GM12878 (cell line): ENCODE measurements at regions not wholly inside any gene's neighbourhood (a gene's known extent, or its start where the extent isn't known, plus 50 kb on each side); places are given as distances from the start of the nearest gene placed in this dataset.

Source experiments
- ATAC-seq: fragments of 200-7000 bp; cut with Tn5 transposase; 3 replicates; pipeline ENCODE4 v1.9.1; 2020; ENCODE audit warnings: mild to moderate bottlenecking, moderate library complexity
- BruUV-seq: library from RNA; stranded (reverse); fragments of 400-500 nt; replicated peaks from 2 replicates; lab custom pipeline; 2021; lab: Mats Ljungman, UMichigan
- CTCF ChIA-PET: fragments of 300-600 bp; sonication (Branson Sonifier 250); formaldehyde crosslinking; extraction: SDS; loops from one replicate; lab custom pipeline; 2021; ENCODE audit warnings: inconsistent platforms; lab: Yijun Ruan, JAX
- POLR2A ChIA-PET: fragments of 350-600 bp; formaldehyde crosslinking; extraction: SDS; loops from one replicate; lab custom pipeline; 2021; ENCODE audit warnings: inconsistent platforms; lab: Charles Lee
- RAD21 ChIA-PET: fragments of 300-600 bp; sonication (Branson Sonifier 250); formaldehyde crosslinking; loops from one replicate; lab custom pipeline; 2023; ENCODE audit warnings: antibody characterized with exemption; ENCODE audit not compliant: unreplicated experiment; lab: Charles Lee
- SMC1A ChIA-PET: fragments of 300-600 bp; sonication (Branson Sonifier 250); formaldehyde crosslinking; loops from one replicate; lab custom pipeline; 2023; ENCODE audit not compliant: unreplicated experiment, uncharacterized antibody; lab: Charles Lee
- DNase-seq: peaks from one replicate; pipeline ENCODE4 v3.0.0-alpha.2; 2011; ENCODE audit warnings: low read depth, low spot score
- FAIRE-seq: peaks from 3 replicates; lab custom pipeline; 2011; peaks lifted over from hg19 to GRCh38; lab: Jason Lieb, UNC
- H2AFZ ChIP-seq: 2 replicates; pipeline ENCODE4 v1.6.0; 2011; ENCODE audit warnings: low read depth, low read length, control low read depth; ENCODE audit not compliant: control insufficient read depth
- H3K27ac ChIP-seq: 2 replicates; pipeline ENCODE4 v1.5.1; 2011; ENCODE audit warnings: control low read depth; ENCODE audit not compliant: control insufficient read depth, insufficient read depth
- H3K27me3 ChIP-seq, 2 experiments: replicated peaks in 1 of 2; 2 replicates each; pipeline versions ENCODE4 v1.6.0 to v1.6.1; 2011; ENCODE audit warnings: low read length in 1 of 2; ENCODE audit not compliant: control insufficient read depth in 2 of 2, insufficient read depth in 2 of 2
- H3K36me3 ChIP-seq, 2 experiments: 2 replicates each; pipeline ENCODE4 v1.5.1; 2011; ENCODE audit warnings: low read length in 1 of 2; ENCODE audit not compliant: control insufficient read depth in 2 of 2, insufficient read depth in 2 of 2
- H3K4me1 ChIP-seq: 2 replicates; pipeline ENCODE4 v1.6.1; 2011; ENCODE audit warnings: mild to moderate bottlenecking, low read length, moderate library complexity, mixed read lengths; ENCODE audit not compliant: control insufficient read depth, insufficient read depth
- H3K4me2 ChIP-seq: 2 replicates; pipeline ENCODE4 v1.6.0; 2011; ENCODE audit warnings: control low read depth; ENCODE audit not compliant: control insufficient read depth, insufficient read depth
- H3K4me3 ChIP-seq: fragments of 200-600 bp; sonication (generic); 2 replicates; pipeline ENCODE4 v1.5.1; 2016
- H3K79me2 ChIP-seq: 2 replicates; pipeline ENCODE4 v1.6.0; 2011; ENCODE audit warnings: low read length; ENCODE audit not compliant: control insufficient read depth, insufficient read depth
- H3K9ac ChIP-seq: 2 replicates; pipeline ENCODE4 v1.8.0; 2011; ENCODE audit warnings: low read length, control low read depth, mixed read lengths; ENCODE audit not compliant: control insufficient read depth, insufficient read depth
- H3K9me3 ChIP-seq: replicated peaks from 3 replicates; pipeline ENCODE4 v1.5.1; 2011; ENCODE audit warnings: mild to moderate bottlenecking, low read length; ENCODE audit not compliant: control insufficient read depth, insufficient read depth
- H4K20me1 ChIP-seq: 2 replicates; pipeline ENCODE4 v1.6.0; 2011; ENCODE audit not compliant: control insufficient read depth, insufficient read depth
- CBFB ChIP-seq: IDR thresholded peaks from 2 replicates; pipeline ENCODE4 v1.6.1; 2016; ENCODE audit warnings: antibody characterized with exemption, low read depth
- CBX5 ChIP-seq: sonication (generic); IDR thresholded peaks from 2 replicates; pipeline ENCODE4 v1.6.1; 2016; ENCODE audit warnings: low read depth, moderate library complexity, mild to moderate bottlenecking, inconsistent platforms
- CEBPB ChIP-seq, 2 experiments: fragments of 150-350 bp in 1 of 2; IDR thresholded peaks; 2 replicates each; pipeline ENCODE4 v1.6.1; 2012 to 2014; ENCODE audit warnings: low read depth in 2 of 2, low read length in 2 of 2, borderline replicate concordance in 1 of 2, inconsistent platforms in 1 of 2
- CHD1 ChIP-seq: IDR thresholded peaks from 2 replicates; pipeline ENCODE4 v1.6.1; 2012; ENCODE audit warnings: low read depth, low read length, improper control_type of control experiment
- DPF2 ChIP-seq: fragments of 450-650 bp; IDR thresholded peaks from 2 replicates; pipeline ENCODE4 v1.6.1; 2017; ENCODE audit warnings: mild to moderate bottlenecking
- MXI1 ChIP-seq: fragments of 150-350 bp; IDR thresholded peaks from 2 replicates; pipeline ENCODE4 v1.6.1; 2011; ENCODE audit warnings: low read depth, mild to moderate bottlenecking, inconsistent platforms, low read length, improper control_type of control experiment
- NKRF ChIP-seq: fragments of 450-650 bp; conservative IDR thresholded peaks from 2 replicates; pipeline ENCODE4 v1.6.1; 2017; ENCODE audit warnings: mild to moderate bottlenecking, moderate library complexity
- POLR2A ChIP-seq: IDR thresholded peaks from 2 replicates; pipeline ENCODE4 v1.6.1; 2011; ENCODE audit warnings: low read depth, mild to moderate bottlenecking, low read length
- POLR2AphosphoS5 ChIP-seq: IDR thresholded peaks from 2 replicates; pipeline ENCODE4 v1.6.1; 2011; ENCODE audit warnings: mild to moderate bottlenecking, low read length, inconsistent platforms
- RB1 ChIP-seq: fragments of 450-650 bp; formaldehyde crosslinking; IDR thresholded peaks from 2 replicates; pipeline ENCODE4 v1.6.1; 2017; ENCODE audit warnings: mild to moderate bottlenecking, borderline replicate concordance
- SMAD5 ChIP-seq: IDR thresholded peaks from 2 replicates; pipeline ENCODE4 v1.6.1; 2016; ENCODE audit warnings: antibody characterized with exemption, low read depth
- SREBF2 ChIP-seq: IDR thresholded peaks from 2 replicates; pipeline ENCODE4 v1.6.1; 2012; ENCODE audit warnings: mild to moderate bottlenecking, low read length
- TBL1XR1 ChIP-seq: IDR thresholded peaks from 2 replicates; pipeline ENCODE4 v1.6.1; 2012; ENCODE audit warnings: low read depth, low read length, improper control_type of control experiment
- WRNIP1 ChIP-seq: IDR thresholded peaks from 2 replicates; pipeline ENCODE4 v1.6.1; 2011; ENCODE audit warnings: low read depth, low read length, improper control_type of control experiment, borderline replicate concordance
- ZBTB33 ChIP-seq: fragments of 450-650 bp; IDR thresholded peaks from 2 replicates; pipeline ENCODE4 v1.6.1; 2017; ENCODE audit warnings: mild to moderate bottlenecking
- WGBS: methylation state at CpG from one replicate; pipeline ENCODE4 v1.1.6; 2016; ENCODE audit warnings: low lambda C conversion rate; ENCODE audit not compliant: insufficient replicate concordance, insufficient coverage; ENCODE audit errors: missing lambda C conversion rate; 5-methylcytosine and 5-hydroxymethylcytosine counted together
- in situ Hi-C: fragments of 300-500 bp; cut with MboI; formaldehyde crosslinking; loops from 9 replicates; pipeline ENCODE4 v1.14.3; 2018; ENCODE audit warnings: mixed read lengths
- intact Hi-C: fragments of 100-400 bp; cut with micrococcal nuclease; formaldehyde crosslinking; loops from one replicate; pipeline ENCODE4 v1.14.2; 2022; ENCODE audit not compliant: unreplicated experiment

- Histone ChIP-seq H3K27ac (no peak overlapping the region), H4K20me1 (no peaks in the 10 kb centered on the region), H3K9ac (no peak overlapping the region), H3K36me3 (no peaks in the 10 kb centered on the region), H3K4me3 (no peak overlapping the region), H2AFZ (no peak overlapping the region), H3K79me2 (no peaks in the 10 kb centered on the region), H3K4me2 (no peak overlapping the region), H3K9me3 (no peaks in the 10 kb centered on the region; the same call in 2 of the 3 replicates)
- ATAC-seq (no peak), DNase-seq (no peak), FAIRE-seq (no peak)
- 75% methylated on average over 2 of the region's 2 CpGs for WGBS
- POLR2A ChIA-PET, result no interaction called here
- no TSS peak for BruUV-seq
- RAD21 ChIA-PET, result no interaction called here
- no peak for TF ChIP-seq CBFB
- TF ChIP-seq WRNIP1, result no peak
- no peak for TF ChIP-seq CHD1
- TF ChIP-seq POLR2AphosphoS5, result no peak
- TF ChIP-seq TBL1XR1, result no peak
- no peak for TF ChIP-seq DPF2
- no peak for TF ChIP-seq CEBPB (IDR thresholded peaks at IDR 0.05; ENCODE audit: borderline replicate concordance in 1 of 2, low read depth in 2 of 2, low read length in 2 of 2)
- TF ChIP-seq, all 136 proteins: peak for 0
- H3K27me3 ChIP-seq, result no peaks in the 10 kb centered on the region
- H3K4me1 ChIP-seq, result no peaks in the 10 kb centered on the region
- intact Hi-C loops, result no loop called here
- in situ Hi-C loops, result no loop called here
- CTCF ChIA-PET, result interaction anchor here (1.4 to 1.8 kb wide), 2 partner anchors 20 to 33 kb away, joined by 3 to 8 read pairs; no protein-coding TSS in a partner anchor
- SMC1A ChIA-PET, result interaction anchor here (1.0 to 1.6 kb wide), 4 partner anchors 9 to 185 kb away, joined by 3 to 4 read pairs (median 3); no protein-coding TSS in a partner anchor
Measured at GRCh38 chr3:106398891-106399600, 530.2 kb upstream of the CBLB start.

GRCh38 chr3:106399761-106400160 is 530.9 kb upstream of the CBLB start:
- no peak for ATAC-seq
- WGBS, result 85% methylated on average over 4 of the region's 4 CpGs
- in situ Hi-C loops, result no loop called here
- TF ChIP-seq ZBTB33, result no peak
- TF ChIP-seq CBX5, result no peak
- no peak for TF ChIP-seq NKRF
- no peak for TF ChIP-seq TBL1XR1
- TF ChIP-seq POLR2AphosphoS5, result no peak
- TF ChIP-seq POLR2A, result no peak
- TF ChIP-seq MXI1, result no peak
- no peak for TF ChIP-seq SMAD5
- no peak for TF ChIP-seq SREBF2
- no peak for TF ChIP-seq RB1

More at GRCh38 chr3:106399761-106400160, 530.9 kb upstream of the CBLB start:
- no peak overlapping the region for H3K9ac ChIP-seq
- no peaks in the 10 kb centered on the region for H3K4me1 ChIP-seq
- no peak for DNase-seq
- no peak for FAIRE-seq
- BruUV-seq, result no TSS peak
- CTCF ChIA-PET, result no interaction called here
- no peak overlapping the region for H3K27ac ChIP-seq
- H3K4me3 ChIP-seq, result no peak overlapping the region
- intact Hi-C loops, result no loop called here
- no peaks in the 10 kb centered on the region; the same call in 1 of the 3 replicates for H3K9me3 ChIP-seq
- no peak overlapping the region for H3K4me2 ChIP-seq
- no peak overlapping the region for H2AFZ ChIP-seq
- H3K79me2 ChIP-seq, result no peaks in the 10 kb centered on the region
- SMC1A ChIA-PET, result interaction anchor here (1.0 kb wide), 1 partner anchor 10 kb away, joined by 3 read pairs; no protein-coding TSS in a partner anchor
- RAD21 ChIA-PET, result no interaction called here
- H3K36me3 ChIP-seq, result no peaks in the 10 kb centered on the region
- H4K20me1 ChIP-seq, result no peaks in the 10 kb centered on the region
- POLR2A ChIA-PET, result no interaction called here
- no peaks in the 10 kb centered on the region for H3K27me3 ChIP-seq
